H1 (cell line): ENCODE measurements at regions not wholly inside any gene's neighbourhood (a gene's known extent, or its start where the extent isn't known, plus 50 kb on each side); places are given as distances from the start of the nearest gene placed in this dataset.

ENCODE experiments used
- CTCF ChIA-PET: fragments of 300-600 bp; sonication (Branson Sonifier 250); formaldehyde crosslinking; loops from one replicate; lab custom pipeline; 2021; ENCODE audit not compliant: partially characterized antibody; lab: Charles Lee
- POLR2A ChIA-PET: fragments of 300-600 bp; sonication (Branson Sonifier 250); formaldehyde crosslinking; loops from one replicate; lab custom pipeline; 2021; ENCODE audit warnings: inconsistent platforms; ENCODE audit not compliant: partially characterized antibody; lab: Charles Lee
- DNase-seq, 2 experiments: peaks; one replicate each; pipeline versions ENCODE4 v3.0.0 to v3.0.0-alpha.2; 2010 to 2022; ENCODE audit warnings: low spot score in 2 of 2, low read depth in 1 of 2, mixed read lengths in 1 of 2
- FAIRE-seq: peaks from 2 replicates; lab custom pipeline; 2011; peaks lifted over from hg19 to GRCh38; lab: Jason Lieb, UNC
- H2AFZ ChIP-seq: 2 replicates; pipeline ENCODE4 v1.8.1; 2012; ENCODE audit warnings: low read length, inconsistent platforms
- H2AK5ac ChIP-seq: 2 replicates; pipeline ENCODE4 v1.6.1; 2013; ENCODE audit warnings: low read depth, low read length
- H2BK120ac ChIP-seq: replicated peaks from 2 replicates; pipeline ENCODE3; 2013; ENCODE audit warnings: low read depth, low read length, inconsistent platforms
- H2BK12ac ChIP-seq: 2 replicates; pipeline ENCODE4 v1.6.1; 2013; ENCODE audit warnings: low read depth, low read length
- H2BK15ac ChIP-seq: 2 replicates; pipeline ENCODE4 v1.6.1; 2013; ENCODE audit warnings: low read length
- H2BK20ac ChIP-seq: 2 replicates; pipeline ENCODE4 v1.6.1; 2013; ENCODE audit warnings: low read length
- H2BK5ac ChIP-seq: 2 replicates; pipeline ENCODE4 v1.6.1; 2013; ENCODE audit warnings: low read depth, low read length
- H3K14ac ChIP-seq: 2 replicates; pipeline ENCODE4 v1.6.1; 2013; ENCODE audit warnings: inconsistent platforms; ENCODE audit not compliant: insufficient read length
- H3K18ac ChIP-seq: 2 replicates; pipeline ENCODE4 v1.6.1; 2013; ENCODE audit warnings: low read length; ENCODE audit errors: extremely low read depth
- H3K23ac ChIP-seq: 2 replicates; pipeline ENCODE4 v1.6.1; 2013; ENCODE audit warnings: inconsistent platforms; ENCODE audit not compliant: insufficient read length
- H3K23me2 ChIP-seq: 2 replicates; pipeline ENCODE4 v1.6.1; 2013; ENCODE audit warnings: low read depth, low read length
- H3K27ac ChIP-seq: 2 replicates; pipeline ENCODE4 v1.6.1; 2011; ENCODE audit warnings: low read depth, low read length, inconsistent platforms
- H3K27me3 ChIP-seq, 4 experiments: replicated peaks in 1 of 4; 1 replicate in 1 of 4; 2 replicates in 3 of 4; pipeline versions ENCODE4 v1.6.1 to v1.8.1; 2011 to 2013; ENCODE audit warnings: low read length in 3 of 4, mild to moderate bottlenecking in 3 of 4, inconsistent platforms in 2 of 4, mixed read lengths in 2 of 4, moderate library complexity in 1 of 4; ENCODE audit not compliant: control insufficient read depth in 3 of 4, insufficient read depth in 3 of 4; ENCODE audit errors: extremely low read depth in 1 of 4
- H3K36me3 ChIP-seq, 4 experiments: 2 replicates each; pipeline versions ENCODE4 v1.6.1 to v1.8.1; 2011 to 2013; ENCODE audit warnings: mild to moderate bottlenecking in 4 of 4, low read length in 3 of 4, moderate library complexity in 2 of 4, control low read depth in 1 of 4, inconsistent platforms in 1 of 4; ENCODE audit not compliant: insufficient read depth in 4 of 4, control insufficient read depth in 2 of 4
- H3K4ac ChIP-seq: replicated peaks from 2 replicates; pipeline ENCODE3; 2013; ENCODE audit warnings: low read length, low read depth, mixed read lengths, inconsistent platforms; ENCODE audit not compliant: insufficient read length
- H3K4me1 ChIP-seq, 4 experiments: replicated peaks in 1 of 4; 1 replicate in 1 of 4; 2 replicates in 3 of 4; pipeline versions ENCODE4 v1.6.1 to v1.8.1; 2011 to 2013; ENCODE audit warnings: low read length in 3 of 4, inconsistent platforms in 2 of 4, mixed read lengths in 1 of 4; ENCODE audit not compliant: insufficient read depth in 4 of 4, control insufficient read depth in 3 of 4
- H3K4me2 ChIP-seq, 2 experiments: 2 replicates each; pipeline versions ENCODE4 v1.6.1 to v1.8.1; 2011 to 2013; ENCODE audit warnings: low read depth in 2 of 2, low read length in 2 of 2, control low read depth in 1 of 2, inconsistent platforms in 1 of 2, mild to moderate bottlenecking in 1 of 2; ENCODE audit not compliant: insufficient read depth in 1 of 2
- H3K4me3 ChIP-seq, 4 experiments: fragments of 200-600, 300-600 bp in 1 of 4; sonication (generic), shearing (Covaris generic), sonication (Bioruptor Twin) in 1 of 4; 2 replicates each; pipeline versions ENCODE4 v1.5.1 to v1.8.1; 2011 to 2016; ENCODE audit warnings: low read length in 4 of 4, low read depth in 3 of 4, control low read depth in 2 of 4, inconsistent platforms in 2 of 4, mild to moderate bottlenecking in 2 of 4, mixed read lengths in 1 of 4, moderate library complexity in 1 of 4; ENCODE audit not compliant: insufficient read depth in 2 of 4; ENCODE audit errors: extremely low read depth in 1 of 4
- H3K56ac ChIP-seq: replicated peaks from 2 replicates; pipeline ENCODE3; 2013; ENCODE audit warnings: low read depth, mild to moderate bottlenecking, mixed read lengths, low read length, inconsistent platforms; ENCODE audit not compliant: insufficient read length
- H3K79me1 ChIP-seq: 2 replicates; pipeline ENCODE4 v1.6.1; 2013; ENCODE audit warnings: low read depth, low read length, control low read depth
- H3K79me2 ChIP-seq, 2 experiments: 2 replicates each; pipeline versions ENCODE4 v1.6.1 to v1.8.1; 2012 to 2013; ENCODE audit warnings: low read length in 2 of 2, mild to moderate bottlenecking in 2 of 2, inconsistent platforms in 1 of 2; ENCODE audit not compliant: insufficient read depth in 2 of 2, control insufficient read depth in 1 of 2
- H3K9ac ChIP-seq, 4 experiments: replicated peaks in 1 of 4; 1 replicate in 1 of 4; 2 replicates in 3 of 4; pipeline versions ENCODE4 v1.6.1 to v1.8.1; 2011 to 2013; ENCODE audit warnings: low read depth in 3 of 4, low read length in 3 of 4, control low read depth in 2 of 4, mild to moderate bottlenecking in 2 of 4, moderate library complexity in 2 of 4, inconsistent platforms in 1 of 4; ENCODE audit errors: extremely low read depth in 1 of 4
- H3K9me3 ChIP-seq, 2 experiments: 2 replicates each; pipeline versions ENCODE4 v1.6.1 to v1.8.1; 2012 to 2013; ENCODE audit warnings: mild to moderate bottlenecking in 2 of 2, moderate library complexity in 2 of 2, control low read depth in 1 of 2, inconsistent platforms in 1 of 2, low read depth in 1 of 2, low read length in 1 of 2, mixed read lengths in 1 of 2; ENCODE audit not compliant: insufficient read depth in 2 of 2
- H4K20me1 ChIP-seq, 2 experiments: replicated peaks in 1 of 2; 2 replicates each; pipeline versions ENCODE3 to v1.8.1; 2011 to 2013; ENCODE audit warnings: inconsistent platforms in 2 of 2, low read length in 2 of 2, mild to moderate bottlenecking in 1 of 2; ENCODE audit not compliant: insufficient read depth in 2 of 2, control insufficient read depth in 1 of 2
- H4K5ac ChIP-seq: 2 replicates; pipeline ENCODE4 v1.6.1; 2013; ENCODE audit warnings: low read length, low read depth, mixed read lengths, inconsistent platforms; ENCODE audit not compliant: insufficient read length
- H4K8ac ChIP-seq: 2 replicates; pipeline ENCODE4 v1.8.0; 2013; ENCODE audit warnings: mild to moderate bottlenecking, moderate library complexity, low read length, inconsistent platforms; ENCODE audit not compliant: insufficient read depth; ENCODE audit errors: extremely low read depth
- H4K91ac ChIP-seq: replicated peaks from 2 replicates; pipeline ENCODE3; 2013; ENCODE audit warnings: low read length, mixed read lengths, inconsistent platforms; ENCODE audit not compliant: insufficient read length
- BRCA1 ChIP-seq: IDR thresholded peaks from 2 replicates; pipeline ENCODE4 v1.6.1; 2012; ENCODE audit warnings: low read depth, low read length, improper control_type of control experiment
- CTCF ChIP-seq, 3 experiments: IDR thresholded peaks; 1 replicate in 2 of 3; 2 replicates in 1 of 3; pipeline versions ENCODE4 v1.5.1 to v1.6.1; 2011; ENCODE audit warnings: low read length in 3 of 3, mild to moderate bottlenecking in 3 of 3, inconsistent platforms in 2 of 3, low read depth in 1 of 3, moderate library complexity in 1 of 3; ENCODE audit not compliant: insufficient read depth in 1 of 3; ENCODE audit errors: control extremely low read depth in 1 of 3
- JUN ChIP-seq: IDR thresholded peaks from 2 replicates; pipeline ENCODE4 v1.6.1; 2011; ENCODE audit warnings: low read depth, mild to moderate bottlenecking, improper control_type of control experiment, low read length
- POLR2AphosphoS5 ChIP-seq: IDR thresholded peaks from 2 replicates; pipeline ENCODE4 v1.6.1; 2011; ENCODE audit warnings: low read depth, low read length
- RAD21 ChIP-seq, 2 experiments: IDR thresholded peaks in 1 of 2; conservative IDR thresholded peaks in 1 of 2; 2 replicates each; pipeline ENCODE4 v1.6.1; 2011; ENCODE audit warnings: low read depth in 2 of 2, low read length in 2 of 2, improper control_type of control experiment in 1 of 2, inconsistent platforms in 1 of 2, mild to moderate bottlenecking in 1 of 2, moderate library complexity in 1 of 2
- WGBS, 2 experiments: shearing (Covaris generic) in 1 of 2; methylation state at CpG; one replicate each; pipeline versions ENCODE4 v1.1.6 to v1.1.7; 2013 to 2015; ENCODE audit warnings: low lambda C conversion rate in 2 of 2, mixed read lengths in 2 of 2, inconsistent platforms in 1 of 2, low coverage in 1 of 2, missing lambda C conversion rate in 1 of 2; ENCODE audit not compliant: insufficient replicate concordance in 2 of 2, insufficient coverage in 1 of 2, insufficient read length in 1 of 2; ENCODE audit errors: extremely low coverage in 1 of 2, missing lambda C conversion rate in 1 of 2; 5-methylcytosine and 5-hydroxymethylcytosine counted together

- no peak overlapping the region for H2BK15ac ChIP-seq
- peak overlapping the region in 1 of 2 experiments; percentile 12; a peak in 1 of 4 replicates for H3K4me2 ChIP-seq
- no peaks in the 10 kb centered on the region for H3K36me3 ChIP-seq
- H3K9ac ChIP-seq = no peak overlapping the region
- no peaks in the 10 kb centered on the region for H3K23me2 ChIP-seq
- DNase-seq (peak; percentile 38 to 74), FAIRE-seq (no peak)
- H4K8ac ChIP-seq = no peak overlapping the region
- no peak overlapping the region for H2AK5ac ChIP-seq
- no peaks in the 10 kb centered on the region for H3K79me2 ChIP-seq
- H3K79me1 ChIP-seq = no peaks in the 10 kb centered on the region
- no peak overlapping the region for H4K91ac ChIP-seq
- H4K5ac ChIP-seq = no peak overlapping the region
- H3K56ac ChIP-seq = no peak overlapping the region
- H2BK12ac ChIP-seq = 0 out of 2 replicates have a peak overlapping the region, but pooled peaks have one; percentile 28
- H3K4me3 ChIP-seq = no peak overlapping the region
- H4K20me1 ChIP-seq = no peaks in the 10 kb centered on the region
- no peaks in the 10 kb centered on the region for H3K9me3 ChIP-seq
- no peak overlapping the region for H2BK5ac ChIP-seq
- H2BK20ac ChIP-seq = no peak overlapping the region
- peak overlapping the region; percentile 61 for H2BK120ac ChIP-seq
- WGBS, 2 experiments = 49% methylated on average over 24 of the region's 24 CpGs; no CpG with 5 or more reads in 1 of the 2 experiments
- no peak overlapping the region for H3K27ac ChIP-seq
- no peak overlapping the region for H3K4ac ChIP-seq
- ChIA-PET CTCF (interaction anchor here (0.6 to 4.2 kb wide), 35 partner anchors 8 to 1613 kb away, joined by 3 to 40 read pairs (median 4); no protein-coding TSS in a partner anchor), POLR2A (interaction anchor here (0.7 kb wide), 1 partner anchor 145 kb away, joined by 3 read pairs; no protein-coding TSS in a partner anchor)
- no peak overlapping the region for H3K14ac ChIP-seq
- peak overlapping the region; percentile 88 for H2AFZ ChIP-seq
- H3K18ac ChIP-seq = no peak overlapping the region
- no peaks in the 10 kb centered on the region for H3K4me1 ChIP-seq
- H3K27me3 ChIP-seq = peaks cover 0 to 1% (median 0%) of the 10 kb centered on the region in 4 experiments; a peak in 1 of 7 replicates
- no peak overlapping the region for H3K23ac ChIP-seq
- TF ChIP-seq BRCA1 (no peak), CTCF (IDR thresholded peaks at IDR 0.05; ENCODE audit: control extremely low read depth in 1 of 3, insufficient read depth in 1 of 3, low read depth in 1 of 3, low read length in 3 of 3) (peak; percentile 61 to 71 (median 69)), JUN (no peak), RAD21 (IDR thresholded peaks at IDR 0.05 in 1 of 2, conservative IDR thresholded peaks at IDR 0.05 in 1 of 2; ENCODE audit: low read depth in 2 of 2, low read length in 2 of 2) (peak; percentile 50 to 71), POLR2AphosphoS5 (no peak)
These were observed 232.7 kb upstream of the ATP10A start for GRCh38 chr15:26095710-26096330.
